ENCODE measurements at regions not wholly inside any gene's neighbourhood (a gene's known extent, or its start where the extent isn't known, plus 50 kb on each side); places are given as distances from the start of the nearest gene placed in this dataset.

DNA sequence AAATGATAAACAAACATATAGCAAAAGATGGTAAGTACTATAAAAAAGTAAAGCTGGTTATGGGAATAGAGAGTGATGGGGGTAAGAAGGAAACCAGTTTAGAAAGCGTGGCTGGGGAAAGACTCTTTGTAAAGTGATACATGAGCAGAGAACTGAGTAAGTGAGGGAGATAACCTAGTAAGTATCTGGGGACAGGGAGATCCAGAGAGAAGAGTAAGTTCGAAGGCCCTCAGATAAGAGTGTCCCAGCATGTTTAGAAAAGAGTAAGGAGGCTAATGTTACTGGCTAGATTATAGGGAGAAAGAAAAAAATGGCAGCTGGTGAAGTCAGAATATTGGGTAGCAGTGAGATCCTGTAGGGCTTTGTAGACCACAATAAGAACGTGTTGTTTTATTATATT, 50.7 kb upstream of the HBS1L start:
- TF ChIP-seq ZNF274 (IDR thresholded peaks at IDR 0.05; ENCODE audit: low read depth, low read length) (no peak), SUZ12 (IDR thresholded peaks at IDR 0.05; ENCODE audit: extremely low read depth, insufficient read depth, insufficient read length) (no peak)

All from NT2/D1 (cell line).